ENCODE measurements at regions not wholly inside any gene's neighbourhood (a gene's known extent, or its start where the extent isn't known, plus 50 kb on each side); places are given as distances from the start of the nearest gene placed in this dataset.

DNA sequence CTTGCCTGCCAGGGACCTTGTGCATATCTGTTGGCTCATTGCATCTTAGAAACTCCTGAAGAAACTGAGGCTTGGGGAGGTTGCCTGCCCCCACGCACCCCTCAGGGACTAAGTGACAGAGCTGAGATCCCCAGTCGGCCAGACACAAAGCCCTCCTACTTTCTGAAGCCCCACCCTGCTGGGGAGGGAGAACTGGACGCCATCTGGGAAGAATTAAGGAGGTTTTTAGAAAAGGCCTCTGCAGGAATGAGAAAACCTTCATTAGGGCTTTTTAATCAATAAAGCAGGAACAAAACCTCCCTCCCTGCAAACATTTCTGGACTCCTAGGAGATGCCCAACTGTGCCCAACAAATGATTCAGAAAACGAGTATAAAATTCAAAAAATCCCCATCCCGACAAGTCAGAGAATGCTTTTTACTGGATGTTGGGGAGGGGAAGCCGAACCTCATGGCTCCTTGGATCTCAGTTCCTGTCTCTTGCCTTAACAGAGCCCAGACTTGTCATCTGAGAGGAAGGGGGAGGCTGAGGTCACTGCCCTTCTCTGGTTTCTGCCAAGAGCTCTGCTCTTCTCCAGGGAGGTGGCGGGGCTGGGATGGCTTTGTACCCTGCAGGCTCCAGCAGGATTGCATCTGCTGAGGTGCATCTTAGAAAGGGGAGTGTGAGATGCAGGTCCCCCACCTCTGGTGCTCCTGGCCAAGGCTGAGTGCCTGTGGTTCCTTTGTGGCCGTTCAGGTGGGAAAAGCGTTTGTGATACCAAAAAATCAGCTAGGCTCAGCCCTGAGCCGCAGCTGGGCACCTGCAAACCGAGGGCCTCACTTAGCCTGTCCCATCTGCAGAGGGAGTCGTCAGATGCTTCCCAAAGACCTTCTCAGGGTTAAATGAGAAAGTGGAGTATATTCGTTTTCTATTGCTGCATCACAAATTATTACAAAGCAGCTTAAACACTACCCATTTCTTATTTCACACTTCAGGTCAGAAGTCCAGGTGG lies 142.4 kb downstream of the ZFP36L2 start:
- no peak for TF ChIP-seq EP300 (IDR thresholded peaks at IDR 0.05)
- TF ChIP-seq CTCF (IDR thresholded peaks at IDR 0.05): no peak
- no peak for TF ChIP-seq POLR2A (IDR thresholded peaks at IDR 0.05)
- WGBS, 2 donors: 34 to 36% methylated on average over 11 to 13 of the region's 13 CpGs
- Histone ChIP-seq H3K9me3 (no peaks in the 10 kb centered on the region), H3K4me3 (no peak overlapping the region), H3K4me1 (peaks cover 3 to 76% (median 58%) of the 10 kb centered on the region in 4 donors), H3K27me3 (no peaks in the 10 kb centered on the region), H3K36me3 (no peaks in the 10 kb centered on the region), H3K27ac (peak overlapping the region; percentile 43 to 95 (median 88))
- no peak for DNase-seq (ENCODE audit: low spot score in 2 of 2)

- H3K36me3 ChIP-seq: no peaks in the 10 kb centered on the region
- no peaks in the 10 kb centered on the region for H3K27me3 ChIP-seq
- no peak overlapping the region for H3K4me3 ChIP-seq
- peak overlapping the region; percentile 43 to 95 (median 88) for H3K27ac ChIP-seq
- H3K4me1 ChIP-seq: peaks cover 3 to 84% (median 59%) of the 10 kb centered on the region in 4 donors
- WGBS, 2 donors: 30 to 36% methylated on average over 10 of the region's 10 CpGs
- no peak for DNase-seq (ENCODE audit: low spot score in 2 of 2)
- TF ChIP-seq CTCF (IDR thresholded peaks at IDR 0.05) (no peak), EP300 (IDR thresholded peaks at IDR 0.05) (no peak), POLR2A (IDR thresholded peaks at IDR 0.05) (no peak)
- no peaks in the 10 kb centered on the region for H3K9me3 ChIP-seq
Measured at GRCh38 chr2:43082903-43083677, 143.3 kb downstream of the ZFP36L2 start.

DNA sequence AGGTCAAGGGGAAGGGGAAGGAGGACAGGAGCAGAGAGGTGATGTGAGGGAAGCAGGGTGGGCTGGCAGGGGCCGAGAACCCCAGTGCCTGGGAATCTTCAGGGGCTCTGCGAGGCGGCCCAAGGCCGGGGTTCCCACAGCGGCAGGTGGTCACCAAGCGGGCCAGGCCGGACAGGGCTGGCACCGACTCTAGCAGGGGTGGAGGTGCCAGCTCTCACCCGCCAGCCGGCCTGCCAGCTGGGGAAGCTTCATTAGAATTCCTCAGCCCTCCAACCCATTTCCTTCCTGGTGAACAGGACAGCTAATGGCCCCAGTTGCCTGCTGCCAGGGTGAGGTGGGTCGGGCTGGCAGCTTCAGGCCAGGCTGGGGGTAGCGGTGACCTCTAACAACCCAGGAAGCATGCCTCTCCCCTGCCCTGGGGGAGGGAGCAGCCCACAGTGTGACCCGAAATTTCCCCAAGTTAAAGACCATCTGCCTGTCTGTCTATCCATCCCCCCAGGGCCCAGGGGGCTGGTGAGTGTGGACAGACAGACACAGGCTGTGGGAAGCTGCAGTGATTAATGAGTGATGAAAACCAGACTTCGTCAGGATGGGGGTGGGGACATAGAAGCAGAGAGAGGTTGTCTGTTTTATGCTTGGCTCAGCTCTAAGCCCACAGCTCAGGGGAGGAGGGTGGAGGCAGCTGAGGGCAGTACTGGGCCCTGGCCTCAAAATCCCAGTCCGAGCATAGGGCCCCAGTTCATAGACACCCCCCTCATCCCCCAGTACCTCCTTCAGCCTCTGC lies 144.1 kb downstream of the ZFP36L2 start:
- TF ChIP-seq POLR2A (IDR thresholded peaks at IDR 0.05) (no peak), CTCF (IDR thresholded peaks at IDR 0.05) (no peak), EP300 (IDR thresholded peaks at IDR 0.05) (peak in 1 of 2 donors; percentile 27)
- WGBS, 2 donors: 58 to 65% methylated on average over 14 to 15 of the region's 15 CpGs
- Histone ChIP-seq H3K4me1 (peaks cover 3 to 87% (median 58%) of the 10 kb centered on the region in 4 donors), H3K4me3 (no peak overlapping the region), H3K27me3 (no peaks in the 10 kb centered on the region), H3K27ac (peak overlapping the region; percentile 6 to 95 (median 88)), H3K9me3 (no peaks in the 10 kb centered on the region), H3K36me3 (no peaks in the 10 kb centered on the region)
- DNase-seq (ENCODE audit: low spot score in 2 of 2): peak in 1 of 2 donors; percentile 51

- H3K27ac ChIP-seq: peak overlapping the region in 2 of 4 donors; percentile 94 to 95
- WGBS, 2 donors: 92% methylated on average over 5 of the region's 5 CpGs
- TF ChIP-seq EP300 (IDR thresholded peaks at IDR 0.05) (no peak), POLR2A (IDR thresholded peaks at IDR 0.05) (no peak), CTCF (IDR thresholded peaks at IDR 0.05) (no peak)
- H3K9me3 ChIP-seq: no peaks in the 10 kb centered on the region
- H3K4me3 ChIP-seq: no peak overlapping the region
- H3K4me1 ChIP-seq: peaks cover 0 to 87% (median 56%) of the 10 kb centered on the region in 4 donors
- DNase-seq (ENCODE audit: low spot score in 2 of 2): no peak
- no peaks in the 10 kb centered on the region for H3K36me3 ChIP-seq
- H3K27me3 ChIP-seq: no peaks in the 10 kb centered on the region
Measured at GRCh38 chr2:43081131-43081765, 145.2 kb downstream of the ZFP36L2 start.

Data from tibial nerve (tissue), 4 donors.